ENCODE measurements at regions not wholly inside any gene's neighbourhood (a gene's known extent, or its start where the extent isn't known, plus 50 kb on each side); places are given as distances from the start of the nearest gene placed in this dataset.

- no peak for TF ChIP-seq CTCF (conservative IDR thresholded peaks at IDR 0.05; ENCODE audit: low read depth, low read length)
- no peak for TF ChIP-seq RFX5 (IDR thresholded peaks at IDR 0.05; ENCODE audit: low read depth, low read length)
- no peak for TF ChIP-seq POLR2A (IDR thresholded peaks at IDR 0.05; ENCODE audit: low read depth, low read length)
- TF ChIP-seq SMC3 (IDR thresholded peaks at IDR 0.05; ENCODE audit: low read depth, low read length), result no peak
- TF ChIP-seq CEBPB (IDR thresholded peaks at IDR 0.05; ENCODE audit: low read depth, low read length), result no peak
- no peak for TF ChIP-seq MXI1 (IDR thresholded peaks at IDR 0.05; ENCODE audit: borderline replicate concordance, low read depth, low read length)
- TF ChIP-seq USF2 (IDR thresholded peaks at IDR 0.05; ENCODE audit: low read depth, low read length), result no peak
- TF ChIP-seq RCOR1 (IDR thresholded peaks at IDR 0.05; ENCODE audit: insufficient replicate concordance, low read length), result no peak
- TF ChIP-seq RAD21 (IDR thresholded peaks at IDR 0.05; ENCODE audit: low read length), result no peak
These were observed 243.5 kb upstream of the SEMA6D start for GRCh38 chr15:47473832-47474231.

Data from IMR-90 (cell line).